ENCODE measurements at regions not wholly inside any gene's neighbourhood (a gene's known extent, or its start where the extent isn't known, plus 50 kb on each side); places are given as distances from the start of the nearest gene placed in this dataset.

DNA sequence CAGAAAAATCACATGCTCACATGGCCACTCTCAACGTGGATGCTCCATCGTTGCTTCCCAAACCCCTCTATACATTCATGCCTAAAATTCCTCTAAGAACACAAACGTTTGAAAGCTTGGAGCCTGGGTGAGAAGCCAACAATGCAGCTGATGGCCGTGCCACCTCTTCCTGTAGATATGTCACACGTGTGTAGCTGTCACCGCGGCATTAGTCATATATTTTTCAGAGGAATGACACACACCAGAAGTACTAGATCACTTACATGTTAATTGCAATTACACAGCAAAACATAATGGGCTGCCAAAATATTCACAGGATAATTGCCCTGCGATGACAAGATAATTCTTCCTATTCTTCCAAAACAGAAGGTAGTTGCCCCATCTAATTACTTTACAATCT, 112.7 kb upstream of the BACE2 start:
- Mint-ChIP-seq H3K4me1 (ENCODE audit: low read depth, unreplicated experiment) (no peaks in the 10 kb centered on the region), H3K27ac (ENCODE audit: unreplicated experiment) (no peak overlapping the region), H3K4me3 (ENCODE audit: low read depth, unreplicated experiment) (no peak overlapping the region), H3K27me3 (ENCODE audit: unreplicated experiment) (peaks cover 17% of the 10 kb centered on the region), H3K36me3 (ENCODE audit: insufficient read depth, unreplicated experiment) (no peaks in the 10 kb centered on the region), H3K9me3 (ENCODE audit: low read depth, unreplicated experiment) (no peaks in the 10 kb centered on the region)
- no TSS peak for BruUV-seq (replicated peaks)
- DNase-seq = no peak
- CTCF ChIA-PET = no interaction called here
- TF ChIP-seq, protein P1, sequence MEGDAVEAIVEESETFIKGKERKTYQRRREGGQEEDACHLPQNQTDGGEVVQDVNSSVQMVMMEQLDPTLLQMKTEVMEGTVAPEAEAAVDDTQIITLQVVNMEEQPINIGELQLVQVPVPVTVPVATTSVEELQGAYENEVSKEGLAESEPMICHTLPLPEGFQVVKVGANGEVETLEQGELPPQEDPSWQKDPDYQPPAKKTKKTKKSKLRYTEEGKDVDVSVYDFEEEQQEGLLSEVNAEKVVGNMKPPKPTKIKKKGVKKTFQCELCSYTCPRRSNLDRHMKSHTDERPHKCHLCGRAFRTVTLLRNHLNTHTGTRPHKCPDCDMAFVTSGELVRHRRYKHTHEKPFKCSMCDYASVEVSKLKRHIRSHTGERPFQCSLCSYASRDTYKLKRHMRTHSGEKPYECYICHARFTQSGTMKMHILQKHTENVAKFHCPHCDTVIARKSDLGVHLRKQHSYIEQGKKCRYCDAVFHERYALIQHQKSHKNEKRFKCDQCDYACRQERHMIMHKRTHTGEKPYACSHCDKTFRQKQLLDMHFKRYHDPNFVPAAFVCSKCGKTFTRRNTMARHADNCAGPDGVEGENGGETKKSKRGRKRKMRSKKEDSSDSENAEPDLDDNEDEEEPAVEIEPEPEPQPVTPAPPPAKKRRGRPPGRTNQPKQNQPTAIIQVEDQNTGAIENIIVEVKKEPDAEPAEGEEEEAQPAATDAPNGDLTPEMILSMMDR (IDR thresholded peaks at IDR 0.05; ENCODE audit: unreplicated experiment) = no peak
- intact Hi-C loops (cut with micrococcal nuclease; ENCODE audit: unreplicated experiment) = no loop called here

DNA sequence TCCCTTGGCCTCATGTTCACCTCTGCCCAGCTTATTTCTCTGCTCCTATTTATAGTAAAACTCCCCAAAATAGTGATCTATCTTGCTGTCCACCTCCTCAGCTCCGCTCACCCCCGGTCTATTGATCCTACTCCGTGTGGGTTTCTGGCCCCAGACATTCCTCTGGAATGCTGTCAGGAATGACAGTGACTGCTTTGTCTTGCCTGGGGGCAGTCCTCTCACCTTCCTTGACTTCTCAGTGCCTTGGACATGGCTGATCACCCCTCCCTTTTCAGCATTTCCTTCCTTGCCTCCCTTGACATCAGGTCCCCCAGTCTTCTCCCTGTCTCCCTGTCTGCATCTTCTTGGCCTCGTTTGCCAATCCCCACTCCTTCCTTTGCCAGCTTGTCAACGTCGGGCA, 108.1 kb upstream of the BACE2 start:
- no peak for DNase-seq
- no peaks in the 10 kb centered on the region for H3K4me1 Mint-ChIP-seq (ENCODE audit: low read depth, unreplicated experiment)
- no peaks in the 10 kb centered on the region for H3K9me3 Mint-ChIP-seq (ENCODE audit: low read depth, unreplicated experiment)
- TF ChIP-seq, protein P1 (IDR thresholded peaks at IDR 0.05; ENCODE audit: unreplicated experiment) = no peak
- CTCF ChIA-PET = no interaction called here
- intact Hi-C loops (cut with micrococcal nuclease; ENCODE audit: unreplicated experiment) = no loop called here
- H3K27me3 Mint-ChIP-seq (ENCODE audit: unreplicated experiment) = peaks cover 32% of the 10 kb centered on the region
- no peaks in the 10 kb centered on the region for H3K36me3 Mint-ChIP-seq (ENCODE audit: insufficient read depth, unreplicated experiment)
- H3K4me3 Mint-ChIP-seq (ENCODE audit: low read depth, unreplicated experiment) = no peak overlapping the region
- no TSS peak for BruUV-seq (replicated peaks)
- H3K27ac Mint-ChIP-seq (ENCODE audit: unreplicated experiment) = no peak overlapping the region

DNA sequence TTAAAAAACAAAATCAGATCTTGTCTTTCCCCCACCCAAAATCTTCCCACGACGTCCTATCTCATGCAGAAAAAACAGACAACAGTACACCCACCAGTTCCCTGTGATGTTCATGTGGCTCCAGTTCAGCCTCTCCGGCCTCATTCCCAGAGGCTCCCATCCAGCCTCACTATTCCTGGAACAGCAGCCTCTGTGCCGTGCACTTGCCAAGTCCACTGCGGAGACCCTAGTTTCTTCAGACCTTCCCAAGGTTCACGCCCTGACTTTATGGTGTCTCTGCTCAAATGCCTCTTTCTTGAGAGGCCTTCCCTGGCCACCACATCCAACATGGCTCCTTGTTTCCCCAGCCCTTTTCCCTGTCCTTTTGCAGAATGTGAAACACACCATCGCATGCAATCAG, 106.3 kb upstream of the BACE2 start:
- intact Hi-C loops (cut with micrococcal nuclease; ENCODE audit: unreplicated experiment) = no loop called here
- H3K4me1 Mint-ChIP-seq (ENCODE audit: low read depth, unreplicated experiment) = no peaks in the 10 kb centered on the region
- no peaks in the 10 kb centered on the region for H3K9me3 Mint-ChIP-seq (ENCODE audit: low read depth, unreplicated experiment)
- no peak overlapping the region for H3K27ac Mint-ChIP-seq (ENCODE audit: unreplicated experiment)
- CTCF ChIA-PET = no interaction called here
- H3K4me3 Mint-ChIP-seq (ENCODE audit: low read depth, unreplicated experiment) = no peak overlapping the region
- H3K27me3 Mint-ChIP-seq (ENCODE audit: unreplicated experiment) = peaks cover 43% of the 10 kb centered on the region
- no peaks in the 10 kb centered on the region for H3K36me3 Mint-ChIP-seq (ENCODE audit: insufficient read depth, unreplicated experiment)
- DNase-seq = no peak
- no TSS peak for BruUV-seq (replicated peaks)
- TF ChIP-seq, protein P1 (IDR thresholded peaks at IDR 0.05; ENCODE audit: unreplicated experiment) = no peak

DNA sequence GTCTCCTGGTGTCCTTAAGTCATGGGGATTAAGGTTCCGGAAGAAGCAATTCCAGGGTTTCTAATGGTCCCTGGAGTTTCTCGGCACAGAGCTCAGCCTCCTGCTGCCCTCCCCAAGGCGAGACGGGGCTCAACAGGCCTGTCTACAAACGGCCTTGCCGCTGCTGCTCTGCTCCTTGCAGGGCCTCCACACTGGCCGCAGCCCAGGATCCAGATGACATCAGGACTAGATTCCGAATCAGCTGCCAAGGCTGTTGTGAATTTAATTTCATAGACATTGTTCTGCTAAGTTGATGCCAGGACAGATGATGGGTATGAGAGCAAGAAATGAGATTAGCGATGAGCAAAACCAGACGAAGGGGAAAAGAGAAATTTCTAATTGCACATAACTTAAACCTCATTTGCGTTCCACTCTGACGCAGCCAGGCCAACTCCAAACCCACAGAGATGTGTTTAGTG, 103.6 kb upstream of the BACE2 start:
- Mint-ChIP-seq H3K27ac (ENCODE audit: unreplicated experiment) (no peak overlapping the region), H3K36me3 (ENCODE audit: insufficient read depth, unreplicated experiment) (no peaks in the 10 kb centered on the region), H3K27me3 (ENCODE audit: unreplicated experiment) (peaks cover 61% of the 10 kb centered on the region), H3K9me3 (ENCODE audit: low read depth, unreplicated experiment) (no peaks in the 10 kb centered on the region), H3K4me1 (ENCODE audit: low read depth, unreplicated experiment) (no peaks in the 10 kb centered on the region), H3K4me3 (ENCODE audit: low read depth, unreplicated experiment) (no peak overlapping the region)
- DNase-seq = no peak
- no TSS peak for BruUV-seq (replicated peaks)
- CTCF ChIA-PET = no interaction called here
- TF ChIP-seq, protein P1 (IDR thresholded peaks at IDR 0.05; ENCODE audit: unreplicated experiment) = no peak
- intact Hi-C loops (cut with micrococcal nuclease; ENCODE audit: unreplicated experiment) = no loop called here

All from Calu3 (cell line).